GM19467 (cell line): ENCODE measurements at regions not wholly inside any gene's neighbourhood (a gene's known extent, or its start where the extent isn't known, plus 50 kb on each side); places are given as distances from the start of the nearest gene placed in this dataset.
"Not testable (repeated sequence)": the region's sequence is repeated elsewhere in the genome, so short reads cannot be mapped to it uniquely, and the experiment has no call there.

Experiments used
- ATAC-seq: cut with Tn5 transposase; IDR thresholded peaks from one replicate; pipeline ENCODE4 v1.9.1; 2021; ENCODE audit warnings: mild to moderate bottlenecking, moderate library complexity; ENCODE audit not compliant: unreplicated experiment

DNA sequence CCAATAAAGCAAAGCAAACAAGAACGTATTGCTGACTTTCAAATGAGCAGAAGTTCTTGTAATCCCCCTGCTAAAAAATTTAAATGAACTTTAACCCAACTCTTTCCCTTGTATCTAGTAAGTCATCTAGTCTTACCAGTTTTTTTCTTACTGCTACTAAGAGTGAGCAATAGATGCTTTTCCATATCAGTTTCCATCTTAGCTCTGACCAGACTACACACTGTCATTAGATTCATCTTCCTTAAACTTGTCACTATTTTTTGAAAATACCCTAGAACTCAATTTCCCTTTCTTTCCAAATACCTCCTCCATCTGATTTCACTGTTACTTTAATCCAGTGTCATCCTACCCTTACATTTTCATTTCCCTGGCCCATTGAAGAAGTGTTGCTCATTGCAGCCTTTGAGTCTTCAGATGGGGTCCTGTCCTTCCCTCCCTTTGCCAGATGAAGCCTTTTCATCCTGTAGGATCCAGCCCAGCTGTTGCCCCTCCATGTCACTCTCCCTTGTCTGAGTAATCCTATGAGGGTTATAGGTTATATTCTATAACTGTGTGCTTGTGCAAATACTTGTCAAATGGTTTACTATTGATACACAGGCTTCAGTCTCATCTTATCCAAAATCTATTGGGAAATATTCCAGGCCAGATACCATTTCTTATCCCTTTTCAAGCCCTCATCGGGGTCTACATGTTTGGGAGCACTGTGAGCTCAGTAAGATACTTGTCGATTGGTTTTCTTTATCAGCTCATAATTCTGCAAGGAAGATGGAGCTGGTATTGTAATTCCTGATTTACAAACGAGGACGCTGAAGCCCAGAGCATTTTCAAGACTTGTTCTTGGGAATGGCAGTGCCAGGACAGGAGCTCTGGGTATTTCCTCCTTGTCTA is 51.5 kb upstream of the ITGB1 start:
- ATAC-seq: no peak

DNA sequence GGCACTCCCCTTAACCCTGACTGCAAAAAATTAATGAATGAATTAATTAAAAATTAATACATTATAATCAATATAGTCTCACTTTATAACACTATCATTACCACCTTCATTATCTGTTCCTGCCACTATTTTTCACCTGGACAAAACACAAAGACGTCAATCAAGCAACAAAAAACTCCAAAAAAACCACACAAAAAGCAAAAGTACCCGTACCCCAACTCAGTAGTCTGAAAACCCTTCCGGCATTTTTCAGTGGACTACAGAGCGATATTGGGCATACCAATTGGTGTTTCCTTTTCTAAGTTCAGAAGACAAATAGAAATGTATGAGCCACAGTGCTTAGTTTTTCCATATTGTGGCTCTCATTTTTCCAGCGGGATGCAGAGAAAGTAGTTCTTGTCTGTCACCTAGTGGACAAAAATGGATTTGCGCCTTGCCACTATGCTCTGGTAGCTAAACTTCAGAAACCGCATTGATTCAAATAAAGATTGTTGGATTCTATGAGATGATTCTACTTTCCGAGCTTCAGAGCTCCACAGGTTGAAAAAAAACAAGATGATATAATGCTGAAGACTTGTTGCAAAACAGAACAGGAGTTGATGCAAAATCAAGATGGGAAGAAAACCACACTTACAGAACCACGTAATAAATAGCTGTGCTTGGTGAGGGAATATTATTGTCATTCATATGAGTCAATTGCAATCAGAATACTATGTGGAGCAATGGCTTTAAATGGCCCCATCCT is 50.6 kb upstream of the ITGB1 start:
- ATAC-seq: no peak

DNA sequence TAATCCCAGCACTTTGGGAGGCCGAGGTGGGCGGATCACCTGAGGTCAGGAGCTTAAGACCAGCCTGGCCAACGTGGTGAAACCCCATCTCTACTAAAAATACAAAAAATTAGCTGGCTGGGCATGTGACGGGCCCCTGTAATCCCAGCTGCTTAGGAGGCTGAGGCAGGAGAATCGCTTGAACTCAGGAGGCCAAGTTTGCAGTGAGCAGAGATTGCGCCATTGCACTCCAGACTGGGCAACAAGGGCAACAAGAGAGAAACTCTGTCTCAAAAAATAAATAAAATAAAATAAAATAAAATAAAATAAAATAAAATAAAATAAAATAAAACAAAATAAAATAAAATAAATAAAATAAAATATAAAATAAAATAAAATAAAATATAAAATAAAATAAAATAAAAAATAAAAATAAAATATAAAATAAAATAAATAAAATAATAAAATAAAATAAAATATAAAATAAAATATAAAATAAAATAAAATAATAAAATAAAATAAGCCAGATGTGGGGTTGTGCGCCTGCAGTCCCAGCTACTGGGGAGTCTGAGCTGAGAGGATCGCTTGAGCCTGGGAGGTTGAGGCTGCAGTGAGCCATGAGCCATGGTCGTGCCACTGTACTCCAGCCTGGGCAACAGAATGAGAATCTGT is 49.8 kb upstream of the ITGB1 start:
- not testable (repeated sequence) for ATAC-seq
